H9 (cell line): ENCODE measurements at regions not wholly inside any gene's neighbourhood (a gene's known extent, or its start where the extent isn't known, plus 50 kb on each side); places are given as distances from the start of the nearest gene placed in this dataset.

ENCODE experiments used
- DNase-seq: peaks from one replicate; pipeline ENCODE4 v3.0.0-alpha.2; 2017
- H2AFZ ChIP-seq: one replicate; pipeline ENCODE4 v1.6.1; 2013; ENCODE audit warnings: mild to moderate bottlenecking, low read length, control low read depth, moderate library complexity
- H2AK5ac ChIP-seq: 2 replicates; pipeline ENCODE4 v1.6.1; 2013; ENCODE audit warnings: low read length, control low read depth, mixed read lengths; ENCODE audit not compliant: insufficient read length
- H2BK120ac ChIP-seq: one replicate; pipeline ENCODE4 v1.6.1; 2013; ENCODE audit warnings: low read depth, mild to moderate bottlenecking, low read length, control low read depth, inconsistent platforms; ENCODE audit not compliant: poor library complexity, severe bottlenecking
- H2BK12ac ChIP-seq: 2 replicates; pipeline ENCODE4 v1.6.1; 2013; ENCODE audit warnings: low read length, control low read depth, mixed read lengths, low read depth; ENCODE audit not compliant: insufficient read length
- H2BK15ac ChIP-seq: 2 replicates; pipeline ENCODE4 v1.6.1; 2013; ENCODE audit warnings: low read depth, low read length, control low read depth
- H2BK20ac ChIP-seq: one replicate; pipeline ENCODE4 v1.6.1; 2013; ENCODE audit warnings: low read depth, mild to moderate bottlenecking, low read length, control low read depth, inconsistent platforms; ENCODE audit not compliant: poor library complexity, severe bottlenecking
- H2BK5ac ChIP-seq: 2 replicates; pipeline ENCODE4 v1.6.1; 2013; ENCODE audit warnings: low read length, control low read depth, mixed read lengths; ENCODE audit not compliant: insufficient read length
- H3K14ac ChIP-seq: 2 replicates; pipeline ENCODE4 v1.6.1; 2013; ENCODE audit warnings: low read length, control low read depth; ENCODE audit not compliant: insufficient read depth
- H3K18ac ChIP-seq: 2 replicates; pipeline ENCODE4 v1.6.1; 2013; ENCODE audit warnings: low read depth, mild to moderate bottlenecking, mixed read lengths, low read length, control low read depth; ENCODE audit not compliant: insufficient read length
- H3K23ac ChIP-seq: 2 replicates; pipeline ENCODE4 v1.6.1; 2013; ENCODE audit warnings: low read length, control low read depth, mixed read lengths, low read depth; ENCODE audit not compliant: insufficient read length
- H3K23me2 ChIP-seq: 2 replicates; pipeline ENCODE4 v1.6.1; 2013; ENCODE audit warnings: low read depth, mild to moderate bottlenecking, mixed read lengths, low read length, control low read depth; ENCODE audit not compliant: insufficient read length, poor library complexity, severe bottlenecking
- H3K27ac ChIP-seq: 2 replicates; pipeline ENCODE4 v1.5.1; 2013; ENCODE audit warnings: low read length, control low read depth, mixed read lengths, low read depth; ENCODE audit not compliant: insufficient read length
- H3K27me3 ChIP-seq: 2 replicates; pipeline ENCODE4 v1.6.1; 2013; ENCODE audit warnings: low read length, control low read depth, inconsistent platforms; ENCODE audit not compliant: insufficient read depth
- H3K4ac ChIP-seq: 2 replicates; pipeline ENCODE4 v1.6.1; 2013; ENCODE audit warnings: low read depth, mild to moderate bottlenecking, control low read depth, inconsistent platforms, low read length, moderate library complexity
- H3K4me1 ChIP-seq: 2 replicates; pipeline ENCODE4 v1.6.1; 2013; ENCODE audit warnings: low read length, control low read depth, inconsistent platforms; ENCODE audit not compliant: insufficient read depth
- H3K4me2 ChIP-seq: 2 replicates; pipeline ENCODE4 v1.6.1; 2013; ENCODE audit warnings: low read length, control low read depth, mixed read lengths; ENCODE audit not compliant: insufficient read length, insufficient read depth
- H3K56ac ChIP-seq: 2 replicates; pipeline ENCODE4 v1.6.1; 2013; ENCODE audit warnings: low read depth, mild to moderate bottlenecking, mixed read lengths, low read length, control low read depth; ENCODE audit not compliant: insufficient read length
- H3K79me1 ChIP-seq: 2 replicates; pipeline ENCODE4 v1.6.1; 2013; ENCODE audit warnings: low read depth, mild to moderate bottlenecking, moderate library complexity, low read length, control low read depth, inconsistent platforms; ENCODE audit not compliant: insufficient read depth, poor library complexity, severe bottlenecking
- H3K79me2 ChIP-seq: 2 replicates; pipeline ENCODE4 v1.6.1; 2013; ENCODE audit warnings: low read length, control low read depth, inconsistent platforms; ENCODE audit not compliant: insufficient read depth
- H3K9ac ChIP-seq: 2 replicates; pipeline ENCODE4 v1.6.1; 2013; ENCODE audit warnings: low read length, control low read depth, mixed read lengths; ENCODE audit not compliant: insufficient read length; ENCODE audit errors: extremely low read depth
- H3K9me3 ChIP-seq: one replicate; pipeline ENCODE4 v1.6.1; 2013; ENCODE audit warnings: low read depth, low read length, inconsistent platforms; ENCODE audit not compliant: control insufficient read depth
- H3T11ph ChIP-seq: one replicate; pipeline ENCODE4 v1.6.1; 2013; ENCODE audit warnings: mild to moderate bottlenecking, low read length, control low read depth, inconsistent platforms
- H4K20me1 ChIP-seq: one replicate; pipeline ENCODE4 v1.6.1; 2013; ENCODE audit not compliant: control insufficient read depth, insufficient read length, insufficient read depth
- H4K5ac ChIP-seq: 2 replicates; pipeline ENCODE4 v1.6.1; 2013; ENCODE audit warnings: low read depth, mild to moderate bottlenecking, mixed read lengths, low read length, control low read depth; ENCODE audit not compliant: insufficient read length
- H4K8ac ChIP-seq: replicated peaks from 2 replicates; pipeline ENCODE4 v1.6.1; 2013; ENCODE audit warnings: low read length, control low read depth, mixed read lengths, low read depth; ENCODE audit not compliant: insufficient read length
- H4K91ac ChIP-seq: 2 replicates; pipeline ENCODE4 v1.6.1; 2013; ENCODE audit warnings: low read depth, mild to moderate bottlenecking, moderate library complexity, mixed read lengths, low read length, control low read depth; ENCODE audit not compliant: insufficient read length
- H3K27ac Mint-ChIP-seq, 3 experiments: 2 replicates in 2 of 3; 3 replicates in 1 of 3; pipeline ENCODE4 v1.8.0; 2020 to 2021; ENCODE audit warnings: mixed read lengths in 3 of 3, mild to moderate bottlenecking in 1 of 3, moderate library complexity in 1 of 3
- H3K27me3 Mint-ChIP-seq: 2 replicates; pipeline ENCODE4 v1.8.0; 2021; ENCODE audit warnings: low read depth, mild to moderate bottlenecking, moderate library complexity, mixed read lengths
- H3K36me3 Mint-ChIP-seq, 3 experiments: 2 replicates in 2 of 3; 3 replicates in 1 of 3; pipeline ENCODE4 v1.8.0; 2020 to 2021; ENCODE audit warnings: low read depth in 3 of 3, mixed read lengths in 3 of 3; ENCODE audit not compliant: insufficient read depth in 1 of 3
- H3K4me1 Mint-ChIP-seq, 2 experiments: 2 replicates each; pipeline ENCODE4 v1.8.0; 2020; ENCODE audit warnings: mixed read lengths in 2 of 2
- H3K4me3 Mint-ChIP-seq, 2 experiments: 2 replicates in 1 of 2; 3 replicates in 1 of 2; pipeline ENCODE4 v1.8.0; 2020 to 2021; ENCODE audit warnings: mild to moderate bottlenecking in 2 of 2, mixed read lengths in 2 of 2, moderate library complexity in 1 of 2
- H3K9me3 Mint-ChIP-seq, 2 experiments: 2 replicates in 1 of 2; 3 replicates in 1 of 2; pipeline ENCODE4 v1.8.0; 2020; ENCODE audit warnings: mild to moderate bottlenecking in 2 of 2, mixed read lengths in 2 of 2, moderate library complexity in 1 of 2
- CTCF ChIP-seq: fragments of 200-600 bp; sonication (generic); conservative IDR thresholded peaks from 3 replicates; pipeline ENCODE4 v1.8.0; 2021; ENCODE audit warnings: antibody characterized with exemption, mild to moderate bottlenecking
- WGBS: extraction: QIAGEN DNeasy Blood & Tissue Kit; methylation state at CpG from one replicate; pipeline ENCODE4 v1.1.7; 2013; ENCODE audit warnings: missing lambda C conversion rate, low lambda C conversion rate, mixed read lengths; ENCODE audit not compliant: insufficient read length; ENCODE audit errors: extremely low coverage; 5-methylcytosine and 5-hydroxymethylcytosine counted together

GRCh38 chr3:152977366-152977765 is 142.4 kb downstream of the P2RY1 start:
- Mint-ChIP-seq H3K4me3 (no peak overlapping the region), H3K4me1 (no peaks in the 10 kb centered on the region), H3K27me3 (no peaks in the 10 kb centered on the region), H3K9me3 (peaks cover 13 to 14% of the 10 kb centered on the region in 2 experiments; a peak in 4 of 5 replicates), H3K27ac (no peak overlapping the region), H3K36me3 (peaks cover 0 to 6% (median 5%) of the 10 kb centered on the region in 3 experiments; a peak in 3 of 7 replicates)
- no peak overlapping the region for H3T11ph ChIP-seq
- H2BK120ac ChIP-seq, result no peak overlapping the region
- no peak overlapping the region for H3K18ac ChIP-seq
- H2BK5ac ChIP-seq, result no peak overlapping the region
- no peaks in the 10 kb centered on the region for H3K23me2 ChIP-seq
- H3K4me1 ChIP-seq, result no peaks in the 10 kb centered on the region
- no peak for TF ChIP-seq CTCF
- H3K79me1 ChIP-seq, result no peaks in the 10 kb centered on the region
- no peak overlapping the region for H3K23ac ChIP-seq
- H3K9ac ChIP-seq, result no peak overlapping the region
- H4K91ac ChIP-seq, result no peak overlapping the region
- no peak overlapping the region for H4K5ac ChIP-seq
- no peak overlapping the region for H3K27ac ChIP-seq
- H3K27me3 ChIP-seq, result no peaks in the 10 kb centered on the region
- H4K20me1 ChIP-seq, result no peaks in the 10 kb centered on the region
- H4K8ac ChIP-seq, result no peak overlapping the region
- H2AFZ ChIP-seq, result no peak overlapping the region
- H2BK12ac ChIP-seq, result no peak overlapping the region
- DNase-seq, result no peak
- H3K4ac ChIP-seq, result no peak overlapping the region
- no peak overlapping the region for H2BK15ac ChIP-seq
- H3K79me2 ChIP-seq, result no peaks in the 10 kb centered on the region
- H3K56ac ChIP-seq, result no peak overlapping the region
- H2AK5ac ChIP-seq, result no peak overlapping the region
- no peak overlapping the region for H3K4me2 ChIP-seq
- WGBS, result no CpG with 5 or more reads among the region's 3 CpGs
- no peak overlapping the region for H3K14ac ChIP-seq
- H2BK20ac ChIP-seq, result no peak overlapping the region
- H3K9me3 ChIP-seq, result no peaks in the 10 kb centered on the region
